ENCODE measurements at regions not wholly inside any gene's neighbourhood (a gene's known extent, or its start where the extent isn't known, plus 50 kb on each side); places are given as distances from the start of the nearest gene placed in this dataset.

GRCh38 chr5:173774271-173774761, 113.8 kb upstream of the CPEB4 start:
- dilution Hi-C loops (cut with HindIII; ENCODE audit: low sequenced_read_pairs, unreplicated experiment) = no loop called here
- CTCF ChIA-PET = no interaction called here

More at GRCh38 chr5:173774271-173774761, 113.8 kb upstream of the CPEB4 start:
- WGBS, 2 experiments (ENCODE audit: extremely low coverage in 2 of 2, insufficient read length in 1 of 2) = 43% methylated on average over 1 of the region's 4 CpGs; no CpG with 5 or more reads in 1 of the 2 experiments
- Histone ChIP-seq H3K27ac (ENCODE audit: insufficient read depth, low read length) (no peak overlapping the region), H3K23ac (ENCODE audit: low read depth, low read length) (no peak overlapping the region), H2BK20ac (ENCODE audit: low read depth, low read length) (no peak overlapping the region), H2AK5ac (ENCODE audit: low read depth, low read length) (no peak overlapping the region), H3K27me3 (ENCODE audit: control insufficient read depth, insufficient read depth, low read length) (no peaks in the 10 kb centered on the region), H4K91ac (ENCODE audit: insufficient read depth, low read depth, low read length) (no peak overlapping the region), H3K18ac (ENCODE audit: low read depth, low read length) (no peak overlapping the region), H3K9ac (ENCODE audit: low read depth, low read length) (no peak overlapping the region), H3K9me3 (ENCODE audit: control insufficient read depth, insufficient read depth, low read length) (no peaks in the 10 kb centered on the region), H2AK9ac (replicated peaks; ENCODE audit: low read depth, low read length, poor library complexity) (no peak overlapping the region), H2AFZ (replicated peaks; ENCODE audit: low read length, poor library complexity) (no peak overlapping the region), H3K4ac (ENCODE audit: low read depth, low read length) (no peak overlapping the region), H4K8ac (ENCODE audit: low read depth in 2 of 2, low read length in 2 of 2) (no peak overlapping the region), H4K20me1 (ENCODE audit: insufficient read depth, low read length) (no peaks in the 10 kb centered on the region), H3K9me1 (ENCODE audit: insufficient read depth, low read length) (peaks cover 3% of the 10 kb centered on the region; the same call in 1 of the 2 replicates), H2BK15ac (ENCODE audit: low read depth, low read length) (no peak overlapping the region), H4K5ac (ENCODE audit: low read depth, low read length) (no peak overlapping the region), H3K4me2 (ENCODE audit: low read depth, low read length) (no peak overlapping the region), H2BK120ac (ENCODE audit: low read depth, low read length) (no peak overlapping the region), H2BK5ac (ENCODE audit: low read depth, low read length, poor library complexity, severe bottlenecking) (no peak overlapping the region), H3K4me3 (ENCODE audit: insufficient read depth, low read depth, low read length) (no peak overlapping the region), H3K4me1 (ENCODE audit: control insufficient read depth, insufficient read depth, low read length) (peaks cover 7% of the 10 kb centered on the region), H3K14ac (replicated peaks; ENCODE audit: low read depth, low read length) (no peak overlapping the region), H3K36me3 (ENCODE audit: control insufficient read depth, insufficient read depth, low read length) (no peaks in the 10 kb centered on the region), H3K79me1 (ENCODE audit: low read depth in 1 of 2, low read length in 2 of 2) (no peaks in the 10 kb centered on the region), H3K56ac (ENCODE audit: extremely low read depth, insufficient read depth, low read length) (no peak overlapping the region)
- BruUV-seq (replicated peaks) = no TSS peak
- no peak for DNase-seq
- intact Hi-C loops (cut with micrococcal nuclease) = loop anchor here (10.0 kb wide), 1 partner anchor 200 kb away; no protein-coding TSS in a partner anchor
- TF ChIP-seq RFX5 (IDR thresholded peaks at IDR 0.05; ENCODE audit: low read depth, low read length) = no peak
- no peak for TF ChIP-seq POLR2A (IDR thresholded peaks at IDR 0.05; ENCODE audit: low read depth, low read length)
- no peak for TF ChIP-seq CEBPB (IDR thresholded peaks at IDR 0.05; ENCODE audit: low read depth, low read length)
- no peak for TF ChIP-seq USF2 (IDR thresholded peaks at IDR 0.05; ENCODE audit: low read depth, low read length)
- ATAC-seq (ENCODE audit: low read depth) = no peak
- POLR2A ChIA-PET (ENCODE audit: unreplicated experiment) = no interaction called here
- in situ Hi-C loops (cut with MboI; ENCODE audit: low sequenced_read_pairs) = no loop called here
